MM.1S (cell line): ENCODE measurements at regions not wholly inside any gene's neighbourhood (a gene's known extent, or its start where the extent isn't known, plus 50 kb on each side); places are given as distances from the start of the nearest gene placed in this dataset.

Source experiments
- CTCF ChIP-seq: fragments of 300-600 bp; sonication (generic); IDR thresholded peaks from 2 replicates; pipeline ENCODE4 v1.5.1; 2016; ENCODE audit warnings: antibody characterized with exemption, low read length, mixed read lengths
- EZH2phosphoT487 ChIP-seq: fragments of 300-600 bp; sonication (generic); IDR thresholded peaks from 2 replicates; pipeline ENCODE4 v1.6.1; 2018; ENCODE audit warnings: antibody characterized with exemption, low read length

GRCh38 chr5:104345222-104346016, 782.8 kb upstream of the NUDT12 start:
- TF ChIP-seq EZH2phosphoT487 (no peak), CTCF (no peak)
